NCI-H226 (cell line): ENCODE measurements at regions not wholly inside any gene's neighbourhood (a gene's known extent, or its start where the extent isn't known, plus 50 kb on each side); places are given as distances from the start of the nearest gene placed in this dataset.

ENCODE experiments used
- DNase-seq: peaks from one replicate; pipeline ENCODE4 v3.0.0-alpha.2; 2015

DNA sequence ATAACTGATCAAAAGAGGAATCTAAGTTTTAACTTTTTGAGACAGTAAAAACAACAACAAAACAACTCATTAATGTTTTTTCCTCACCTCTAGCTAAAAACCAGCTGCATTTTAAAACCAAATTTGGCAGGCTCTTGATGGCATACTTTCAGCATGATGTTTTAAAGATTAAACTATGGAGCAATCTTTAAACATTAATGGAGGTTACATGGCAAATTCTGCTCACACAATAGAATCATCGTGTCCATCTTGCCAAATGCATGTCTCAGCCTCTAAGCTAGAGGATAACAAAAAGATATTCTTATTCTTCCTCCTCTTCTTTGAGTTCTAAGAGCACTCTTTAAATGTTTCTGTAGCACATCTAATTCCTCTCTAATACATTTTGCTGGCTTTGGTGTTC is 579.8 kb upstream of the PKN2 start:
- DNase-seq, result peak; percentile 23

DNA sequence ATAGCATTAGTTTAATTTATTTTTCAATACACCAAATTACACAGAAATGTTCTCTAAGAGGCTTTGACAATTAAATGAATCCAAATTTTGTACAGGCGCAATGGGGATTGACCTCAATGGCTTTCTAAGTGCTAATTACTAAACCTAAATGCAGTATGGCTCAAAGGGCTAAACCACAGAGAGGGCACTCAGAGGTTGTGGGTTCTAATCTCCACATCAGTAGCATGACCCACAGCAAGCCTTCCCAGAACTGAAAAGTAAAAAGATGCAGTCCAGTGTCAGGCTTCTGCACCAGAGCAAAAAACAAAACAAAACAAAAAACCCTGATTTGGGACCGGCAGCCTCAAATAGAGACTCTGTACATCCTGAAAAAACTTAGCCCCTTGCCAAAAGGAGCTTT is 579.2 kb upstream of the PKN2 start:
- DNase-seq, result no peak

DNA sequence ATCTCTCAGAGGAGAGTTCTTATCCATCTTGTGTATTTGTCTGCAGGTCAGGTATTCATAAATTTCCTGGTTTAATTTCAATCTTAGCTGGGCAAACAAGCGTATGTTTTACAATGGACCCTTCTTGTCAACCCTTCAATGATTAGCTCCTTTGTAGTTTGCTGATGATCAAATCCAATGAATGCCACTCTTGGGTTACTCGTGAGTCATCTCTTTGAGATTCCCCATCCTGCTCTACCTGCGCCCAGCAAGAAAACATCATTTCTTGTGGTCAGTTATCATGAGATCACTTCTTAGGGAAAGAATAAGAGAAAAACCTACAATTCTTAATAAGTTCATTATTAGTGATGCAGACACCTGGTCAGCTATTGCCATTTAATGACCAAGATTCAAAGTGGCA is 572.3 kb upstream of the PKN2 start:
- DNase-seq, result no peak

DNA sequence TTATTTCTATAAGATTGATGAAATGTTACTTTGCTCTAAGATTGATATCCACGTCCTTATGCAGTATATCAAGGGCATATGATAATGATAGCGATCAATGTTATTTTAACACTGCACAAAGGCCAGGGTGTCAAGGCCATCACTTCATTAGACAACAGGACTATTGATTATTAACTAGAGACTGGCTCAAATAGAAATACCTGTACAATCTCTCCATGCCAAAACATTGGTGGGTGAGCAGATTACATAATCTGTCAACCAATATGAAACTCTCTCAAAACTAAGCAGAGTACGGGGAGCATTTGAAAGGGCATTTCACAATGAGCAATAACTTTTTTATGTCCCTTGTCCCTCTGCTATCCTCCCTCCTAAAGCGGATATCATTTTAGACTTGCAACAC is 566.5 kb upstream of the PKN2 start:
- no peak for DNase-seq

DNA sequence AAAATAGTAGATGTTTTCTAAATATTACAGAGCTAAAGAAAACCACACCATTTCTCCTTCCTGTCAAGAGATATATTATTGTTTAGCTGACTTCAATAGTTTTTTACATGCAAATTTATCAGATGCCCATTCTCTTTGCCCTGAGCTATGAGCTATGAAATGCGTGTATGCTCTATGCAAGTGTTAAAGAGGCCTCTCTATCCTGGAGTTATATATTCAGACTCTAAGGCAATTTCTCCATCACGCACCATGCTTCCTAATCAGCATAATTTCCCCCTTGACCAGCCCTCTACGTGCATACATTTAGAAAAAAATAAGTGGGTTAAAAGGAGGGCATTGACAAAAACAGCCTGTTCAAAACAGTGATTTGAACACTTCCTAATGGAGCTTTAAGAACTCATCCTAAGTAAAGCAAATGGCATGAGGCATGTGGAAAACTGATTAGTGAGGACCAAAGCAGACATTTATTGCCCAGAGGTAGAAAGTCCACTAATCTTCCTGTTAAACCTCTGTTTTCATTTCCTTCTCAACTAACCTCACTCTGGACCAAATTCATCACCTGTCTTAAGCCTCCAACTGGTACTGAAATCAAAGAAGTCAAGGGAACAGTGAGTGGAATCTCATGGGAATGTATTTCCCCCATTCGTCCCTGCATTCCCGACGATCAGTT is 565.8 kb upstream of the PKN2 start:
- no peak for DNase-seq

DNA sequence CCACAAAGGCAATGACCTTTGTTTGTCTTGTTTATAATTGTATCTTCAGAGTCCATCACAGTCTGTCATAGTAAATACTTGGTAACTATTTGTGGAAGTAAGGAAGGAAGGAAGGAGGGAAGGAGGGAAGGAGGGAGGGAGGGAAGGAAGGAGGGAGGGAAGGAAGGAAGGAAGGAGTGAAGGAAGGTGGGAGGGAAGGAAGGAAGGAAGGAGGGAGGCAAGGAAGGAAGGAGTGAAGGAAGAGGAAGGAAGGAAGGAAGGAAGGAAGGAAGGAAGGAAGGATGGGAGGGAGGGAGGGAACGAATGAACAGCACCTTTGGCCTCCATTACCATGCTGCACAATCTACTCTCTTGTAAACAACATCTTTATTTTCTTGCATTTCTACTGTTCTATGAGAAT is 559.5 kb upstream of the PKN2 start:
- no peak for DNase-seq

DNA sequence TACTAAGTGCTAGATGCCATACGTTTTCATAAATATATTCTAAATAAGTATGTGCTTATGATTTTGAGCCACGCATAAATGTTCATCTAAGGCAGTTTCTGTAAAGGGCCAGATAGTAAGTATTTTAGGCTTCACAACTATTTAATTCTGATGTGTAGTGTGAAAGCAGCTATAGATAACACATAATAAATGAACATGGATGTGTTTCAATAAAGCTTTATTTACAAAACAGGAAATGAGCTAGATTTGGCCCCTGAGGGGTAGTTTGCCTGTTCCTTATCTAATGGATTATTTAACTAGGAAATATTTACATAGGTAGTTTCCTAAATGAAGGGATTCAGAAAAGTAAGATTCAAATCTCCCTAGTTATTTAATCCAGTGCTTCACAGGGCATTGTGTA is 557.6 kb upstream of the PKN2 start:
- no peak for DNase-seq

DNA sequence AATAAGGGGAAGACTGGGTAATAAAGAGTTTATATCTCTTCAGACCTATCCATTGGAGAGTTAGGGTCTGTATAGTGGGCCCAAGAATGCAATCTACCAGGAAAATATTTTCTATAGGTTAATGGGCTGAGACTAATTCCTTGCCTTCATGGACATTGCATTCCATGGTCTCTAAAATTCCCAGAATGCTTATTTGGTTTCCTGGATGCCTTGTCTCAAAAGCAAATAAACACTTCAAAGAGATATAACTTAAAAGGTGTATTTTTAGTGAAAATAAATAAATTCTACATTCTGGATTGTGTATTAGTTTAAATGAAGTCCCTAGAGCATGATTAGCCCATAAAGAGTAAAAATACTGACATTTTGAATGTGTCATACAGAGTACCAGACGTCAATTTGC is 550.1 kb upstream of the PKN2 start:
- no peak for DNase-seq

DNA sequence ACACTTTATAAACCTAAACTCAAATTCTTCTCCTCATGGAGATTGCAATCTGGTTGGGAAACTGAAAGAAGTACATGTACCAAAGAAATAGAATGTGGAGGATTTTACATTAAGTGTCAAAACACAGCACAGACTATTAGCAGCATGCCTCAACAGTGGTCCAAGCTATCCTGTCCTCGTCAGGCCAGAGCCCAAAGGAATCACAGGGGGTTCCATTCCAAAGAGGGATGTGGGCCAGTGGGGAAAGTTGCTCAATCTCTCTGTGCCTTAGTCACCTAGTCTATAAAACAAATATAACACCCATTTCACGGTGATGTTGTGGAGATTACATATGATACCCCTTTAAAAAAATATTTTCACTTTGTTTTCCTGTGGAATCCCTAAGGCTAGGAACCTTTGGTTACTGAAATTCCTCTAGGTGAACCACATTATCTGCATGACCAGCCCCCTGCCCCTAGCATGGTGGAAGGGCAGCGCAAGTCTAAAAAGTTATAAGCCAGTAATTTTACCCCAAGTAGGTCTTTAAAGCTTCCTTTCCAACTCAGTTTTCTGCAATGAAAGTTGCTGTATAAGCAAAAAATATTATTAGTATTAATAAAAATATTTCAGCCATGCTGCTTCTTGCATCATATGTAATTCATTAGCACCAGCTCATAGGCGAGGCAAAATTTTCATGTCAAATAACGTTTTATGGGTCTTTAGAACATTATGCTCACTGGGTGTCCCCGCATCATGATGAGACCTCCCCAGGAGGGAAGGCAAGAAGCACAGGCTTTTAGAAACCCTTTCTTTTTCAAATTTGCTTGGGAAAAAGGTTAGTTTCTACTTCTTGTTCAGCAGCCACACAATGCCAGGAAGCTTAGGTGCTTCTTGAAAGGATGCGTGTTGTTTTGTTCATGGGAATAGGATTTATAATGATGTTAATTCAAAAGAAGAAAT is 548.8 kb upstream of the PKN2 start:
- no peak for DNase-seq

DNA sequence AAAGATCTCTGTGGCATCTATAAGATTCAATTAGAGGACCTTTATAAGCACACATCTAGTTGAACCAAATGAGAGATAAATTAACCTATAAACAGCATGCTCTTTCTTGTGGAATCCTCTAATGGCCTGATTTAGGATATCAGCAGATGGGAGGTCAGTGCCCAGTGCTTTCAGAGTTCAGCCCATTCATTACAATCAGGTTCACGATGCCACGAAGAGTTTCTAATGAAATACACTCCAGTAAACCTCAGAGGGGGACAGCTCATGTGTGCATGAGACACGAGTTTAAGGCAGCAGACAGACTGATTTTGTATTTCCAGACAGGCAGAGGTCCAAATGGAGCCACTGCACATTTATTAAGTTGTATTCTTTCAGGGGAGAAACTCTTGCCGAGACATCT is 544.4 kb upstream of the PKN2 start:
- no peak for DNase-seq

DNA sequence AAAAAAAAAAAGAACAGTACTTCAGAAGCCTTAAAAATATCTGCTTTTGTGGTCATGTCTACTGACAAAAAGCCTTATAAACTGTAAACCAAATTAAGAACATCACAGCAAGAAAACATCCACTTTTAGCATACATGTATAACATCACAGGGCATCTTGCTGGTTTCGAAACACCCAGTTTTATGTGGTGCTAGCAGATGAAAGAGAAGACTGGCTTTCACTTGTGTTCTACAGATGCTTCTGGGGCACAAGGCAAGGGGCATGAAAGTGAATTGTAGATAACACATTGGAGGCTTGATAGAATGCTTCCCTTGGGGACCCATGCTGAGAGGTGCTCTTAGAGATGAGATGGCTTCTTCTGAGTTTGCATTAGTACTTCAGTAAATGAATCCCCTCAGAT is 543.7 kb upstream of the PKN2 start:
- no peak for DNase-seq

DNA sequence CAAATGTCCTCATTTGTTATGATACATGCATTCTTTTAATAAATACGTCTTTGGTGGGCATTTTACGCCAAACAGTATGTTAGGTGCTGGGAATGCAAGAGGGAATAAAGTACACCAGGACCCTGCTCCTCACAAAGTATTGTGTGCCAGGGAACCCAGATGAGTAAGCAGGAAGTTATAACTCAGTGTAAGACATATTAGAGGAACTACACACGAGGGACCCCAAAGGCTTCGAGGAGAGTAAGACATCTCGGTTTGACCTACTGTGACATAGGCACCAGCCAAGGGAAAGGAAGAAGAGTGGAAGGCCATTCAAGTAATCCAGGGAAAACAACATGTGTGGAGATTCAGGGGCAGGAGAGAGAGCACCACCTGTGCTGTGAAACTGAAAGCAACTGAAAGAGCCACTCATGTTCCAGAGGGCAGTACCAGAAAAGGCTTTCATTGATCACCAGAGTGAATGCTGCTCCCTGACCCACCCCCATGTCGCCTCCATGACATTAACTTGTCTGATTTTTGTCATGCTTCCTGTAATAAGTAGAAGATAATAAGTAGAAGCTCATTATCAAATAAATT is 542.5 kb upstream of the PKN2 start:
- DNase-seq, result no peak

DNA sequence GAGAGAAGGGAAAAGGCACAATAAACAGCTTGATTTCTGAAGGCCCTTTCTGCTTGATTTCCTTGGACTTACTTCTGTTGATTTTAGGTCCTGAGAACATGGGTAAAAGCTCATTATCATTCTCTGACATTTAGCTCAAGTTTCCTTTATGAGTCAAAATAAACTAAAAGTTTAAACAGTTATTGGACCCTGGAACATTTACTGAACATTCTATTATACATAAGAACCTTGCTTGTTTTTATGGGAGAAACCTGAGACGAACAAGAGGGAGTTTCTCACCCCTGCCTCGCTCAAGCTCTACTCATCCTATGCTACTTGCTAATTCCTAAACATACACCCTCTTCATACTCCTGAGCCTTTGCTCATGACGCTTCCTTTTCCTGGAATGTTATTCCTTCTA is 538.3 kb upstream of the PKN2 start:
- DNase-seq, result no peak

DNA sequence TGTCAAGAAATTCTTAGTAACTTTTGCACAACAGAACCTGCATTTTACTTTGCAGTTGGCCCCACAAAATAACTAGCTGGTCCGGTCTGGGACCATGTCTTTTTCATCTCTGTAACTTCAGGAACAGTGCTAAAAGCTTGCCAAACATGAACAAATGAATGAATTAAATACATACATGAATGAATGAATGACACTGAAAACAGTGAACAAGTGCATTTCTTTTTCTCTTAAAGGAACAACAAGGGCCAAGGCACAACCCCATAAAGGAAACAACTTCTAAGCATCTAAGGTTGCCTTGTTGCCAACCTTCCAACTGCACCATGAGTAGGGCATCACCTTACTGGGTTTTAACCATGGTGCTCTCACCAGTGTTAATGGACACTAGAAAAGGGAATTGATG is 534.4 kb upstream of the PKN2 start:
- no peak for DNase-seq

DNA sequence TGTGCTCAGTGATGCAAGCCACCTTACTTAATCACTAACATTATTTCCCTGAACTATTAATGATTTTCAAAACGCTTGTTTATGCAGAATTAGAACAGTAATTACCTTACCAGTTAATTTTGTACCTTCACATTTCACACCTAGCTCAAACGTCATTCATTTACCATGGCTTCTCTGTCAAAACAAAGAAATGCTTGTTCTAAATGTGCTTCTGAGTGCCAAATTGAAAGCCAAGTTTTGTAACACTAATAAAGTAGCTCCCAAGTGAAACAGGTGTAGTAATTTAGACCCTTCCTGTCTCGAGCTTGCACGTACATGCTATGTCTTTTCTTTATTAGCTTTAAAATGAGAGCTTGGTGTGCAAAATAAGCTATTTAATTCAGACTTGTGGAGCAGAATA is 533.7 kb upstream of the PKN2 start:
- DNase-seq, result no peak

DNA sequence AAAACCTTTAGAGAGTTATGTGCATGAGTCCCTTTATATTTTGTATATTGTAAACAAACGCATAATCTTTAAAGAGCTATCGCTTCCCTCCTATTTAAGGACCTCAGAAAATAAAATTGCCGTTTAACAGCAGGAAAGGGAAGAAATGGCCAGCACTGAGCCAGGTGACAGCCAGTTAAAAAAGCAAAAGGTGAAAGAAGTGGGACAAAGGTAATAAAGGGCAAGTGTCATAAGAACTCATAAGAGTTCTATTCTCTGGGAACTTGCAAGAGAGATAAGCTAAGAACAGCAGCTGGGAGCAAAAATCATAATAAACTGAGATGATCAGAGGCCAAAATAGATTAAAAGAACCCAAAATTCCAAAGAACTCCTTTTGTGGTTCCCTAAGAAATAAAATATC is 520.9 kb upstream of the PKN2 start:
- DNase-seq, result no peak

DNA sequence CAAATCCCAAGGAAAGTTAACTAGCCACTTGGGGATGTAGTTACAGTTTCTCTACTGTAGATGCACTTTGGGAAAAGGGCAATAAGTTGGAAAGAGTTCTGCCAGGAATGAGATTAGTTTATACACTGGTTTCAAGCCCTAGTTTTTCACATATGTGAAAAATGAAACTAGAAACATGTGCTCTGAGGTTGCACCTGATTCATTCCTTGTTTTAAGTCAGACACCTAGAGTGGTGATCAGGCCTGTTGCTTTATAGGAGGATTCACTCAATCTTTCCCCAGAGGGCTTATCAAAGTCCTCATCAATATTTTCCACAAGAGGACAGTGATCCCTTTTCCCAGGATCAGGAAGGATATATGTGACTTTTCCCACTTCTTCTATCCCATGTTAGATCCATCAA is 515.9 kb upstream of the PKN2 start:
- no peak for DNase-seq

DNA sequence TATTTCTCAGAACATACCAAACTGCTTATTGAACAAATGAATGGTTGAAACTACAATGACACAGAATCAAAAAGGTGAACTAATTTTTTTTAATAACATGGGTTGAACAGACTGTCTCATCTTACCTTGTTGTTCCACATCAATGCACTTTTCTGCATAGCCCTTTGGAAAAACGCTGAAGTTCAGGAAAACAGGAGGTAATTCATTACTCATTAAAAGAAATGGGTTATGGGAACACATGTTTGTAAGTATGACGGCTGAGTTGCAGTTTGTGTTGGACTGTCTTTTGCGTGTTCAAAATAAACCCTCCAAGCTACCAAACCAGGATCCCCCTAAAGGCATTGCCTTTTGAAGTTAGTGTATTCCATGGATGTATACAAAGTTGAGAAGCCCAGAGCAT is 514.9 kb upstream of the PKN2 start:
- DNase-seq, result no peak

DNA sequence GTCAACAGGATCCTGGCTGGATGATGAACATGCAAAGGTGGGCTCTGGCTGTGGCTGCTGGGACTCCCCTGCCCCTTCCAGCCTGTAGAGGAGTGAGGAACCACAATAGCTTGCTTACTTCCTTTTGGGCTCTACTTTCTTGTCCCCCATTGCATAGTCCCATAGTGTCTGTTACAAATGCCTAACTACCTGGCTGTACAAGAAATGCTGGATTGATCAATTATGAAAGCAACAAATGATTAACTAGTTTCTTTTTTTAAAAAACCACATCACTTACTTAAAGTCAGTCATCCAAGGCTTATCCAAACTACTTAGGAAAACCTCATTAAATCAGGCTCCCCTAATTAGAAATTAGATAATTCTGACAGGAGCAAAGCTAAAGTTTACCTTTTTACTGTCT is 514.1 kb upstream of the PKN2 start:
- no peak for DNase-seq

DNA sequence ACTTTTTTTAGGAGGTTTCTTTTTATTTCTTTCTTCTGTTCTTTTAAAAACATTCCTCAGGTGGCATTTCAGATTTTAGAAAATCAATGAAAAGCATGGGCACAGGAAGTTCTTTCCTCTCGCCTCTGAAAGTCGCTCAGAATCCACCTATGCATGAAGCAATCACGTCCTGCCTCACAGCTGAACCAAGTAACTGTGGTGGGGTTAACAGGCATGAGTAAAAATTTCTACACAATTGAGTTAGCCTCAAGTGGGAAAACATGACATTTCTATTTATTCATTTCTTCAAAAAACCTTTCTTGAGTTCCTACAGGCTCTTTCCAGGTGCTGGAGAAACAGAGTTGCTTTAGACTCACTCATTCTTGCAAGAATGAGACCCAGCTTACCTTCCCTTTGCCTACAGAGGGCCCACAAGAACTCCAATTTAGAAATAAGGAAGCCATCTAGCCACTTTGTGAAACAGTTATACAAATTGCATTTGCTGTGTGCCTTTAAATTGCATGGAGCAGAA is 508.9 kb upstream of the PKN2 start:
- no peak for DNase-seq

DNA sequence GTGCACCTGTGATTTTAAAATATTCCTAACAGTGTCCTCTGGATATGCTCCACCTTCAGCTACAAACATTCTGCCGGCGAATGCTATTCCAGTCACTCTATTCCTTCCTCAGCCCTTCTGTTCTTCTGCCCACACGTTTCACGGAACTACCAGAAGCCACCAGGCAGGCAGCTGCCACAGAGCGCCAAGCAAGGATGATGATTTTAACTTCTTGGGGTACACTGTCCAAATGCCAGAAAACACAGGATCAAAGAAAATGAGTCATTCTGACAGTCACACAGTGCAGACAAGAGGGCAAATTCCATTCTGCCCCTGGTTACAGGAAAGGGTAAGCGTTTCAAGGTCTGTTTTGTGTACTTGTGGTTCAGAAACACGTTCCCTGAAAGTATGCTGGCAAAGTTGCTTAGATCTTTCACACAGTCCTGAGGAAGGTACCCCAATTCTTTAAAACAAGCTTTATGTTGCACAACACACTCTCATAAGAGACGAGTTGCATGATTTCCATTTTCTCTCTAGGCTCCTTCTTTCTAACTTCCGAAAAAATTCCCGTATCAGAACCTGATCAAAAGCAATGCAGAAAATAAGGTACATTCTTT is 508.3 kb upstream of the PKN2 start:
- DNase-seq, result no peak

DNA sequence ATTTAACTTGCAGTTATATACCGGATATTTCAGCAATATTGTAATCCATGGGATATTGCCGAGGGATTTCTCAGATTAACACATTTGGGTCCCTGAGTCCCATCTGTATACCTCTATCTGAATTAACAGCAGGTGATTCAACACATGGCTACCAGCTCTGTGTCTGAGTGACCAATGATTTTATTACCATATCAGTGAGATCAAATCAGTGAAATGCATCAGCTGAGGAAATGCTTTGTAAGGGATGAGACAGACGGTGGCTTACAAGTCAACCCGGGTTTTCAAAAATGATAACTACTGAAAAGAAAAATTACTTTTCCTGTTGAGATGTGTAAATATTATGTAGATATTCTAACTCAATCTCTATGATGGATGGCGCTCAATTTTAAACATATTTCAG is 504.1 kb upstream of the PKN2 start:
- no peak for DNase-seq

DNA sequence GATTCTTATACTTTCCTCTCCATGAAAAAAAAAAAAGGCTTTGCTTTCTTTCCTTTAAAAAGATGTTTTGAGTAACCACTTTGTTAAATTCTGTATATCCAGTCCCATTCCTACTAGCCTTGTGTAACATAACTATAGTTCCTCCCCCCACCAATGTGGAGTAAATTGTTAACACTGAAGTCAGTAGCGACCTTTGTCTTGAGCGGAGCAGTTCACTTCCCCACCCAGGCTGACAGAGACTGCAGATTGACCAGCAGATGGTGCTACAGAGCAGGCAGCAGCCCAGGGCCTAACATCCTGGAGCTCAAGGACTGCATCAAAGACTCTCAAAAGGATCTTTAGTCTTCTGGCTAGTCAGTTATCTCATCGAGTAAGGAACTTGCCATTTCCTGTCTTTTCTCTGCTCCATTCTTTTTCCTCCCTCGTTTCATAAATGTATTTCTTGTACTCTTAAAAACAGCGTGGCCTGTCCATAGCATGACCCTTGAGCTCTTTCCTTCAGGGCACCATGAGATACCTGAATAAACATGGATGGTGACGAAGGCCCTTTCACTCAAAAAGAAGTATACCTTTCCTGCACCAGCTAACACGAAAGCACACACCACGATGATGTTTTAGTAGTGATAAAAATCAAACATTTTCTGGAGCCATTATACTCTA is 503.5 kb upstream of the PKN2 start:
- DNase-seq, result peak; percentile 59
